Gastrocnemius medialis (tissue), 4 donors: ENCODE measurements at regions not wholly inside any gene's neighbourhood (a gene's known extent, or its start where the extent isn't known, plus 50 kb on each side); places are given as distances from the start of the nearest gene placed in this dataset.

ENCODE experiments used
- CTCF ChIP-seq, 5 experiments: fragments of 450-650 bp in 3 of 5; fragments of 200-600 bp in 2 of 5; sonication (generic) in 2 of 5; IDR thresholded peaks in 4 of 5; conservative IDR thresholded peaks in 1 of 5; 1 replicate in 4 of 5; 2 replicates in 1 of 5; pipeline ENCODE4 v1.5.1; 2016 to 2019; ENCODE audit warnings: antibody characterized with exemption in 5 of 5, mild to moderate bottlenecking in 3 of 5, moderate library complexity in 3 of 5
- POLR2A ChIP-seq, 2 donors: fragments of 450-650 bp; IDR thresholded peaks; one replicate each; pipeline ENCODE4 v1.6.1; 2017; ENCODE audit warnings: antibody characterized with exemption in 2 of 2, mild to moderate bottlenecking in 2 of 2, moderate library complexity in 2 of 2

GRCh38 chr3:140753865-140754754 is 76.2 kb downstream of the TRIM42 start:
- TF ChIP-seq CTCF (IDR thresholded peaks at IDR 0.05 in 4 of 5, conservative IDR thresholded peaks at IDR 0.05 in 1 of 5) (no peak), POLR2A (IDR thresholded peaks at IDR 0.05) (no peak)
